ENCODE measurements at regions not wholly inside any gene's neighbourhood (a gene's known extent, or its start where the extent isn't known, plus 50 kb on each side); places are given as distances from the start of the nearest gene placed in this dataset.
"Not testable (repeated sequence)": the region's sequence is repeated elsewhere in the genome, so short reads cannot be mapped to it uniquely, and the experiment has no call there.

DNA sequence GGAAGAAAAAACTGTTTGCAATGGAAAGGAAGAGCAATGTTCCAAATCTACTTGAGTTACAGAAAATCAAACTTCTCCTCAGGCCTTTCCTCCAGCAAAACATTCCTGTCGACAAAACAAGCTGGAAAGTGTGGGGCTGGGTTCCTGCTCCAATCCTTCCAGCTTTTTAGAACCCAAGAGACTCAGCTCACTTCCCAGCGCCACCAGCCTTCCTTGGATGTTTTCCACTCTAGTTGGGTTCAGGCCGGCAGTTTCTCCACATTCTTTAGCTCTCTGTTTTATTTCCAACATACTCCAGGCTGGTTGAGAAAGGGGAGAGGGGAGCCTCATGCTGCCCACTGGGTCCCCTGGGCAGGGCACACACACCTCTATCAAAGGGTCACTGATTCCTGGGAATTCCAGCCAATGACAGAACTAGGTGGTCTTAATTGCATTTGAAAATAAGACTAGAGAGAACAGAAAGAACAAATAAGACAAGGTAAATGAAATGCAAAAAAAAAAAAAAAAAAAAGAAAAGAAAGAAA is 287.5 kb upstream of the FRG1 start:
- TF ChIP-seq POLR2AphosphoS5 (IDR thresholded peaks at IDR 0.05): not testable (repeated sequence)
- TF ChIP-seq, protein P1, sequence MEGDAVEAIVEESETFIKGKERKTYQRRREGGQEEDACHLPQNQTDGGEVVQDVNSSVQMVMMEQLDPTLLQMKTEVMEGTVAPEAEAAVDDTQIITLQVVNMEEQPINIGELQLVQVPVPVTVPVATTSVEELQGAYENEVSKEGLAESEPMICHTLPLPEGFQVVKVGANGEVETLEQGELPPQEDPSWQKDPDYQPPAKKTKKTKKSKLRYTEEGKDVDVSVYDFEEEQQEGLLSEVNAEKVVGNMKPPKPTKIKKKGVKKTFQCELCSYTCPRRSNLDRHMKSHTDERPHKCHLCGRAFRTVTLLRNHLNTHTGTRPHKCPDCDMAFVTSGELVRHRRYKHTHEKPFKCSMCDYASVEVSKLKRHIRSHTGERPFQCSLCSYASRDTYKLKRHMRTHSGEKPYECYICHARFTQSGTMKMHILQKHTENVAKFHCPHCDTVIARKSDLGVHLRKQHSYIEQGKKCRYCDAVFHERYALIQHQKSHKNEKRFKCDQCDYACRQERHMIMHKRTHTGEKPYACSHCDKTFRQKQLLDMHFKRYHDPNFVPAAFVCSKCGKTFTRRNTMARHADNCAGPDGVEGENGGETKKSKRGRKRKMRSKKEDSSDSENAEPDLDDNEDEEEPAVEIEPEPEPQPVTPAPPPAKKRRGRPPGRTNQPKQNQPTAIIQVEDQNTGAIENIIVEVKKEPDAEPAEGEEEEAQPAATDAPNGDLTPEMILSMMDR (IDR thresholded peaks at IDR 0.05): not testable (repeated sequence)
